SK-N-MC (cell line): ENCODE measurements at regions not wholly inside any gene's neighbourhood (a gene's known extent, or its start where the extent isn't known, plus 50 kb on each side); places are given as distances from the start of the nearest gene placed in this dataset.

ENCODE experiments used
- DNase-seq: peaks from one replicate; pipeline ENCODE4 v3.0.0-alpha.2; 2011; ENCODE audit warnings: low read depth, low spot score
- H3K27ac ChIP-seq: fragments of 200-600 bp; sonication (generic); 2 replicates; pipeline ENCODE4 v1.5.1; 2016; ENCODE audit warnings: mixed run types
- H3K36me3 ChIP-seq: fragments of 200-600 bp; sonication (generic); 2 replicates; pipeline ENCODE4 v1.6.1; 2017; ENCODE audit warnings: antibody characterized with exemption, low read length, mixed read lengths; ENCODE audit not compliant: insufficient read depth
- H3K4me3 ChIP-seq: fragments of 200-600 bp; sonication (generic); 2 replicates; pipeline ENCODE4 v1.5.1; 2016
- H3K9ac ChIP-seq: fragments of 200-600 bp; sonication (generic); 2 replicates; pipeline ENCODE4 v1.8.0; 2017; ENCODE audit warnings: mixed run types, mixed read lengths; ENCODE audit not compliant: insufficient read length
- H3K9me3 ChIP-seq: fragments of 200-600 bp; sonication (generic); 2 replicates; pipeline ENCODE4 v1.6.1; 2017; ENCODE audit warnings: low read depth, mild to moderate bottlenecking, antibody characterized with exemption, low read length, moderate library complexity, mixed read lengths
- EZH2 ChIP-seq: fragments of 200-600 bp; sonication (generic); IDR thresholded peaks from one replicate; pipeline ENCODE4 v1.6.1; 2017; ENCODE audit warnings: antibody characterized with exemption
- FOXP2 ChIP-seq: optimal IDR thresholded peaks from 2 replicates; pipeline ENCODE3; 2011; ENCODE audit warnings: mild to moderate bottlenecking, moderate library complexity; ENCODE audit not compliant: insufficient read depth; ENCODE audit errors: extremely low read length, control extremely low read depth
- POLR2AphosphoS5 ChIP-seq: IDR thresholded peaks from 2 replicates; pipeline ENCODE4 v1.6.1; 2012; ENCODE audit warnings: mild to moderate bottlenecking, low read depth, low read length, borderline replicate concordance

- no peak for DNase-seq
- H3K4me3 ChIP-seq: no peak overlapping the region
- TF ChIP-seq EZH2 (no peak), POLR2AphosphoS5 (no peak), FOXP2 (no peak)
- H3K27ac ChIP-seq: no peak overlapping the region
- H3K9me3 ChIP-seq: no peaks in the 10 kb centered on the region
- H3K9ac ChIP-seq: no peak overlapping the region
- H3K36me3 ChIP-seq: no peaks in the 10 kb centered on the region
Observed at GRCh38 chr18:78140294-78140693, 839.3 kb upstream of the SALL3 start.

GRCh38 chr18:78144669-78145068, 834.9 kb upstream of the SALL3 start:
- no peak for DNase-seq

GRCh38 chr18:78145096-78145495, 834.5 kb upstream of the SALL3 start:
- no peak for TF ChIP-seq POLR2AphosphoS5
- no peak for TF ChIP-seq EZH2
- TF ChIP-seq FOXP2: no peak
- Histone ChIP-seq H3K9ac (no peak overlapping the region), H3K9me3 (no peaks in the 10 kb centered on the region), H3K27ac (no peak overlapping the region), H3K4me3 (no peak overlapping the region), H3K36me3 (no peaks in the 10 kb centered on the region)
- no peak for DNase-seq

More at GRCh38 chr18:78144669-78145068, 834.9 kb upstream of the SALL3 start:
- no peak overlapping the region for H3K9ac ChIP-seq
- H3K36me3 ChIP-seq: no peaks in the 10 kb centered on the region
- no peak for TF ChIP-seq EZH2
- no peak for TF ChIP-seq POLR2AphosphoS5
- TF ChIP-seq FOXP2: no peak
- H3K9me3 ChIP-seq: no peaks in the 10 kb centered on the region
- H3K27ac ChIP-seq: no peak overlapping the region
- H3K4me3 ChIP-seq: no peak overlapping the region

- H3K4me3 ChIP-seq: no peak overlapping the region
- H3K9me3 ChIP-seq: no peaks in the 10 kb centered on the region
- no peak overlapping the region for H3K9ac ChIP-seq
- no peak overlapping the region for H3K27ac ChIP-seq
- DNase-seq: no peak
- no peak for TF ChIP-seq FOXP2
- TF ChIP-seq POLR2AphosphoS5: no peak
- TF ChIP-seq EZH2: no peak
- H3K36me3 ChIP-seq: no peaks in the 10 kb centered on the region
Observed at GRCh38 chr18:78146136-78147085, 833.2 kb upstream of the SALL3 start.

GRCh38 chr18:78150590-78150989, 829.0 kb upstream of the SALL3 start:
- H3K4me3 ChIP-seq: no peak overlapping the region
- no peaks in the 10 kb centered on the region for H3K9me3 ChIP-seq
- DNase-seq: no peak
- H3K27ac ChIP-seq: no peak overlapping the region
- TF ChIP-seq EZH2: no peak
- no peak for TF ChIP-seq FOXP2
- no peak for TF ChIP-seq POLR2AphosphoS5
- no peaks in the 10 kb centered on the region for H3K36me3 ChIP-seq
- no peak overlapping the region for H3K9ac ChIP-seq

GRCh38 chr18:78151234-78151633, 828.4 kb upstream of the SALL3 start:
- no peaks in the 10 kb centered on the region for H3K9me3 ChIP-seq
- H3K27ac ChIP-seq: no peak overlapping the region
- no peak for TF ChIP-seq POLR2AphosphoS5
- H3K9ac ChIP-seq: no peak overlapping the region
- H3K36me3 ChIP-seq: no peaks in the 10 kb centered on the region
- DNase-seq: no peak
- no peak overlapping the region for H3K4me3 ChIP-seq

GRCh38 chr18:78151948-78152725, 827.5 kb upstream of the SALL3 start:
- TF ChIP-seq FOXP2: no peak
- no peak for TF ChIP-seq POLR2AphosphoS5
- TF ChIP-seq EZH2: no peak
- DNase-seq: no peak
- Histone ChIP-seq H3K4me3 (no peak overlapping the region), H3K36me3 (no peaks in the 10 kb centered on the region), H3K9me3 (no peaks in the 10 kb centered on the region), H3K27ac (no peak overlapping the region), H3K9ac (no peak overlapping the region)

- DNase-seq: no peak
- H3K9ac ChIP-seq: no peak overlapping the region
- H3K27ac ChIP-seq: no peak overlapping the region
- H3K9me3 ChIP-seq: no peaks in the 10 kb centered on the region
- TF ChIP-seq POLR2AphosphoS5 (no peak), EZH2 (no peak), FOXP2 (no peak)
- no peaks in the 10 kb centered on the region for H3K36me3 ChIP-seq
- no peak overlapping the region for H3K4me3 ChIP-seq
Observed at GRCh38 chr18:78153362-78153761, 826.3 kb upstream of the SALL3 start.

GRCh38 chr18:78154444-78154843, 825.2 kb upstream of the SALL3 start:
- no peaks in the 10 kb centered on the region for H3K36me3 ChIP-seq
- no peaks in the 10 kb centered on the region for H3K9me3 ChIP-seq
- DNase-seq: no peak
- no peak overlapping the region for H3K4me3 ChIP-seq
- no peak overlapping the region for H3K27ac ChIP-seq
- TF ChIP-seq POLR2AphosphoS5: no peak
- TF ChIP-seq FOXP2: no peak
- H3K9ac ChIP-seq: no peak overlapping the region
